GM23338 (cell line): ENCODE measurements at regions not wholly inside any gene's neighbourhood (a gene's known extent, or its start where the extent isn't known, plus 50 kb on each side); places are given as distances from the start of the nearest gene placed in this dataset.
A peak's percentile ranks its signal among the peaks of the same experiment; 100 is the strongest.

ENCODE experiments used
- ATAC-seq: fragments of 200-7000 bp; cut with Tn5 transposase; 3 replicates; pipeline ENCODE4 v1.9.1; 2020
- DNase-seq: peaks from one replicate; pipeline ENCODE4 v3.0.0-alpha.2; 2015; ENCODE audit warnings: low spot score
- H2AFZ ChIP-seq: fragments of 200-600 bp; sonication (generic); 2 replicates; pipeline ENCODE4 v1.8.0; 2016; ENCODE audit warnings: antibody characterized with exemption, mild to moderate bottlenecking, moderate library complexity
- H3F3A ChIP-seq: fragments of 200-600 bp; sonication (generic); replicated peaks from 2 replicates; pipeline ENCODE4 v1.8.0; 2017; ENCODE audit warnings: antibody characterized with exemption, mixed run types, low read depth
- H3K27ac ChIP-seq: fragments of 200-600 bp; sonication (generic); 2 replicates; pipeline ENCODE4 v1.6.1; 2016; ENCODE audit warnings: low read depth
- H3K27me3 ChIP-seq: fragments of 200-600 bp; sonication (generic); 2 replicates; pipeline ENCODE4 v1.8.0; 2016; ENCODE audit warnings: mild to moderate bottlenecking, mixed run types, moderate library complexity; ENCODE audit not compliant: insufficient read depth
- H3K36me3 ChIP-seq: fragments of 200-600 bp; sonication (generic); 2 replicates; pipeline ENCODE4 v1.8.0; 2016; ENCODE audit warnings: mild to moderate bottlenecking; ENCODE audit not compliant: insufficient read depth
- H3K4me1 ChIP-seq: fragments of 200-600 bp; sonication (generic); 2 replicates; pipeline ENCODE4 v1.8.0; 2016; ENCODE audit warnings: mild to moderate bottlenecking, moderate library complexity; ENCODE audit not compliant: insufficient read depth
- H3K4me2 ChIP-seq: fragments of 200-600 bp; sonication (generic); 2 replicates; pipeline ENCODE4 v1.7.1; 2017; ENCODE audit warnings: mixed run types
- H3K4me3 ChIP-seq: fragments of 200-600 bp; sonication (generic); 2 replicates; pipeline ENCODE4 v1.6.1; 2016; ENCODE audit warnings: mixed run types
- H3K79me2 ChIP-seq: fragments of 200-600 bp; sonication (generic); replicated peaks from 2 replicates; pipeline ENCODE4 v1.8.0; 2017; ENCODE audit warnings: mild to moderate bottlenecking; ENCODE audit not compliant: insufficient read depth
- H3K9me2 ChIP-seq: fragments of 200-600 bp; sonication (generic); 2 replicates; pipeline ENCODE4 v1.8.0; 2017; ENCODE audit not compliant: insufficient read depth
- H4K20me1 ChIP-seq: fragments of 200-600 bp; sonication (generic); replicated peaks from 2 replicates; pipeline ENCODE4 v1.8.0; 2017; ENCODE audit warnings: mild to moderate bottlenecking; ENCODE audit not compliant: insufficient read depth
- H3K27ac Mint-ChIP-seq: 2 replicates; pipeline ENCODE4 v1.8.0; 2020; ENCODE audit warnings: inconsistent platforms, mild to moderate bottlenecking, moderate library complexity, mixed read lengths
- H3K27me3 Mint-ChIP-seq: 3 replicates; pipeline ENCODE4 v1.8.0; 2022; ENCODE audit warnings: low read depth, mild to moderate bottlenecking, moderate library complexity, mixed read lengths, inconsistent platforms; ENCODE audit not compliant: insufficient read depth, poor library complexity
- H3K36me3 Mint-ChIP-seq: 3 replicates; pipeline ENCODE4 v1.8.0; 2021; ENCODE audit warnings: low read depth, mild to moderate bottlenecking, inconsistent platforms, moderate library complexity, mixed read lengths
- H3K4me1 Mint-ChIP-seq: 3 replicates; pipeline ENCODE4 v1.8.0; 2020; ENCODE audit warnings: mild to moderate bottlenecking, inconsistent platforms, mixed read lengths
- H3K4me3 Mint-ChIP-seq: 3 replicates; pipeline ENCODE4 v1.8.0; 2021; ENCODE audit warnings: moderate library complexity, mild to moderate bottlenecking, inconsistent platforms, mixed read lengths
- H3K9me3 Mint-ChIP-seq: 3 replicates; pipeline ENCODE4 v1.8.0; 2020; ENCODE audit warnings: moderate library complexity, mild to moderate bottlenecking, inconsistent platforms, mixed read lengths
- NANOG ChIP-seq: IDR thresholded peaks from 2 replicates; pipeline ENCODE4 v1.6.1; 2016; ENCODE audit warnings: antibody characterized with exemption, borderline replicate concordance
- STAT1 ChIP-seq: IDR thresholded peaks from one replicate; pipeline ENCODE4 v1.6.1; 2016; ENCODE audit warnings: antibody characterized with exemption; ENCODE audit not compliant: unreplicated experiment
- ZNF331 ChIP-seq: fragments of 250-450 bp; sonication (Bioruptor Pico); IDR thresholded peaks from 2 replicates; pipeline ENCODE4 v1.5.0; 2020; ENCODE audit warnings: low read depth, mild to moderate bottlenecking, moderate library complexity
- TF ChIP-seq, protein P1 (sequence below): fragments of 250-450 bp; sonication (Bioruptor Pico); IDR thresholded peaks from 2 replicates; pipeline ENCODE4 v1.5.0; 2020; ENCODE audit warnings: mild to moderate bottlenecking, moderate library complexity
- TF ChIP-seq, protein P2 (sequence below), 2 experiments: fragments of 200-600 bp in 1 of 2; sonication (generic) in 1 of 2; conservative IDR thresholded peaks; 2 replicates each; pipeline versions ENCODE4 v1.5.1 to v1.6.1; 2016 to 2017; ENCODE audit warnings: antibody characterized with exemption in 2 of 2, low read depth in 2 of 2, mild to moderate bottlenecking in 2 of 2, moderate library complexity in 1 of 2

DNA sequence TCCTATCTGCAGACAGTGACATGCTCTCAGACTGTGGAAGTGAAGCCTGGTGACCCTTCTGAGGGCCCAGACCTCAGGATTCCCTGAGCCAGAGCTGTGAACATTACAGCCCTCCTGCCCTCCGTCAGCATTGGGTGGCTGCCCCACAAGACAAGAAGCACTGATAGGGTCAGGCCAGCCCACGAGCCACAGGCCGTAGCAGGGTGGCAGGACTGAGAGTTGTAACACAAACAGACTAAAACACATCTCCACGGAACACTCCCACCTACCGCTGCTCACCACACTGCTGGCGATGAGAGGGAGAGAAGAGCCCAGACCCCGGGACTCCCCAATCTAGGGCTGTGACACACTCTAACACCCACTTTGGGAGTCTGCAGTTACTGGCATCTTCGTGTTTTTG, 264.8 kb upstream of the FSIP2 start (continued):
- TF ChIP-seq, protein P1, sequence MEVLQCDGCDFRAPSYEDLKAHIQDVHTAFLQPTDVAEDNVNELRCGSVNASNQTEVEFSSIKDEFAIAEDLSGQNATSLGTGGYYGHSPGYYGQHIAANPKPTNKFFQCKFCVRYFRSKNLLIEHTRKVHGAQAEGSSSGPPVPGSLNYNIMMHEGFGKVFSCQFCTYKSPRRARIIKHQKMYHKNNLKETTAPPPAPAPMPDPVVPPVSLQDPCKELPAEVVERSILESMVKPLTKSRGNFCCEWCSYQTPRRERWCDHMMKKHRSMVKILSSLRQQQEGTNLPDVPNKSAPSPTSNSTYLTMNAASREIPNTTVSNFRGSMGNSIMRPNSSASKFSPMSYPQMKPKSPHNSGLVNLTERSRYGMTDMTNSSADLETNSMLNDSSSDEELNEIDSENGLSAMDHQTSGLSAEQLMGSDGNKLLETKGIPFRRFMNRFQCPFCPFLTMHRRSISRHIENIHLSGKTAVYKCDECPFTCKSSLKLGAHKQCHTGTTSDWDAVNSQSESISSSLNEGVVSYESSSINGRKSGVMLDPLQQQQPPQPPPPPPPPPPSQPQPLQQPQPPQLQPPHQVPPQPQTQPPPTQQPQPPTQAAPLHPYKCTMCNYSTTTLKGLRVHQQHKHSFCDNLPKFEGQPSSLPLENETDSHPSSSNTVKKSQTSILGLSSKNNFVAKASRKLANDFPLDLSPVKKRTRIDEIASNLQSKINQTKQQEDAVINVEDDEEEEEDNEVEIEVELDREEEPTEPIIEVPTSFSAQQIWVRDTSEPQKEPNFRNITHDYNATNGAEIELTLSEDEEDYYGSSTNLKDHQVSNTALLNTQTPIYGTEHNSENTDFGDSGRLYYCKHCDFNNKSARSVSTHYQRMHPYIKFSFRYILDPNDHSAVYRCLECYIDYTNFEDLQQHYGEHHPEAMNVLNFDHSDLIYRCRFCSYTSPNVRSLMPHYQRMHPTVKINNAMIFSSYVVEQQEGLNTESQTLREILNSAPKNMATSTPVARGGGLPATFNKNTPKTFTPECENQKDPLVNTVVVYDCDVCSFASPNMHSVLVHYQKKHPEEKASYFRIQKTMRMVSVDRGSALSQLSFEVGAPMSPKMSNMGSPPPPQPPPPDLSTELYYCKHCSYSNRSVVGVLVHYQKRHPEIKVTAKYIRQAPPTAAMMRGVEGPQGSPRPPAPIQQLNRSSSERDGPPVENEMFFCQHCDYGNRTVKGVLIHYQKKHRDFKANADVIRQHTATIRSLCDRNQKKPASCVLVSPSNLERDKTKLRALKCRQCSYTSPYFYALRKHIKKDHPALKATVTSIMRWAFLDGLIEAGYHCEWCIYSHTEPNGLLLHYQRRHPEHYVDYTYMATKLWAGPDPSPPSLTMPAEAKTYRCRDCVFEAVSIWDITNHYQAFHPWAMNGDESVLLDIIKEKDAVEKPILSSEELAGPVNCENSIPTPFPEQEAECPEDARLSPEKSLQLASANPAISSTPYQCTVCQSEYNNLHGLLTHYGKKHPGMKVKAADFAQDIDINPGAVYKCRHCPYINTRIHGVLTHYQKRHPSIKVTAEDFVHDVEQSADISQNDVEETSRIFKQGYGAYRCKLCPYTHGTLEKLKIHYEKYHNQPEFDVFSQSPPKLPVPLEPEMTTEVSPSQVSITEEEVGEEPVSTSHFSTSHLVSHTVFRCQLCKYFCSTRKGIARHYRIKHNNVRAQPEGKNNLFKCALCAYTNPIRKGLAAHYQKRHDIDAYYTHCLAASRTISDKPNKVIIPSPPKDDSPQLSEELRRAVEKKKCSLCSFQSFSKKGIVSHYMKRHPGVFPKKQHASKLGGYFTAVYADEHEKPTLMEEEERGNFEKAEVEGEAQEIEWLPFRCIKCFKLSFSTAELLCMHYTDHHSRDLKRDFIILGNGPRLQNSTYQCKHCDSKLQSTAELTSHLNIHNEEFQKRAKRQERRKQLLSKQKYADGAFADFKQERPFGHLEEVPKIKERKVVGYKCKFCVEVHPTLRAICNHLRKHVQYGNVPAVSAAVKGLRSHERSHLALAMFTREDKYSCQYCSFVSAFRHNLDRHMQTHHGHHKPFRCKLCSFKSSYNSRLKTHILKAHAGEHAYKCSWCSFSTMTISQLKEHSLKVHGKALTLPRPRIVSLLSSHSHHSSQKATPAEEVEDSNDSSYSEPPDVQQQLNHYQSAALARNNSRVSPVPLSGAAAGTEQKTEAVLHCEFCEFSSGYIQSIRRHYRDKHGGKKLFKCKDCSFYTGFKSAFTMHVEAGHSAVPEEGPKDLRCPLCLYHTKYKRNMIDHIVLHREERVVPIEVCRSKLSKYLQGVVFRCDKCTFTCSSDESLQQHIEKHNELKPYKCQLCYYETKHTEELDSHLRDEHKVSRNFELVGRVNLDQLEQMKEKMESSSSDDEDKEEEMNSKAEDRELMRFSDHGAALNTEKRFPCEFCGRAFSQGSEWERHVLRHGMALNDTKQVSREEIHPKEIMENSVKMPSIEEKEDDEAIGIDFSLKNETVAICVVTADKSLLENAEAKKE (CRISPR knock-in tag), result no peak
- TF ChIP-seq ZNF331 (CRISPR knock-in tag) (no peak), STAT1 (no peak)

DNA sequence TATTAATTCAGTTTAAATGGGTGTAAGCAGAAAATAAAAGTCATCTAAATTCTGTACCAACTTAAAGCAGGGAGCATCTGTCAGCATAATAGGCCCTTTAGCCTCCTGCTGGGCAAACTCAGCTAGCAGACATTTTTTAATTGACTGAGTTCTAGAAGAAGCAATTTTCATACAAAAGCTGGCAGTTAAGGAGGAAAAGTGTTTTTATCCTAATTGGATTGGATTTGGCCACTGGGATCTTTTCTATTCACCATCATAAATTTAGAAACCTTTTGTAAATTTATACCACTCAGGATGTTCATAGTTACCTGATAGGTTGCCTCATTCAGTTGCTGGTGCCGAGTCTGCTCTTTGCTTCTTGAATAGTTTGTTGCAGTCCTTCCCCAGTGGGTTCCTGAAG, 262.7 kb upstream of the FSIP2 start:
- Histone ChIP-seq H3K36me3 (no peaks in the 10 kb centered on the region), H3K4me1 (peaks cover 34% of the 10 kb centered on the region), H3K27ac (peak overlapping the region; percentile 34; the same call in 1 of the 2 replicates), H3K4me2 (peak overlapping the region; percentile 55; the same call in 1 of the 2 replicates), H4K20me1 (no peaks in the 10 kb centered on the region), H3K27me3 (no peaks in the 10 kb centered on the region), H3K9me2 (no peaks in the 10 kb centered on the region), H2AFZ (no peak overlapping the region), H3F3A (0 out of 2 replicates have a peak, but pooled peaks cover 3% of the 10 kb centered on the region), H3K4me3 (no peak overlapping the region), H3K79me2 (no peaks in the 10 kb centered on the region)
- H3K27me3 Mint-ChIP-seq, result no peaks in the 10 kb centered on the region
- peaks cover 11% of the 10 kb centered on the region; the same call in 2 of the 3 replicates for H3K9me3 Mint-ChIP-seq
- ATAC-seq (peak; percentile 34; the same call in 1 of the 3 replicates), DNase-seq (peak; percentile 42)
- no peak overlapping the region for H3K4me3 Mint-ChIP-seq
- H3K27ac Mint-ChIP-seq, result no peak overlapping the region
- H3K4me1 Mint-ChIP-seq, result peaks cover 27% of the 10 kb centered on the region
- peak; percentile 47; the same call in 1 of the 2 replicates for TF ChIP-seq NANOG
- TF ChIP-seq, protein P2, sequence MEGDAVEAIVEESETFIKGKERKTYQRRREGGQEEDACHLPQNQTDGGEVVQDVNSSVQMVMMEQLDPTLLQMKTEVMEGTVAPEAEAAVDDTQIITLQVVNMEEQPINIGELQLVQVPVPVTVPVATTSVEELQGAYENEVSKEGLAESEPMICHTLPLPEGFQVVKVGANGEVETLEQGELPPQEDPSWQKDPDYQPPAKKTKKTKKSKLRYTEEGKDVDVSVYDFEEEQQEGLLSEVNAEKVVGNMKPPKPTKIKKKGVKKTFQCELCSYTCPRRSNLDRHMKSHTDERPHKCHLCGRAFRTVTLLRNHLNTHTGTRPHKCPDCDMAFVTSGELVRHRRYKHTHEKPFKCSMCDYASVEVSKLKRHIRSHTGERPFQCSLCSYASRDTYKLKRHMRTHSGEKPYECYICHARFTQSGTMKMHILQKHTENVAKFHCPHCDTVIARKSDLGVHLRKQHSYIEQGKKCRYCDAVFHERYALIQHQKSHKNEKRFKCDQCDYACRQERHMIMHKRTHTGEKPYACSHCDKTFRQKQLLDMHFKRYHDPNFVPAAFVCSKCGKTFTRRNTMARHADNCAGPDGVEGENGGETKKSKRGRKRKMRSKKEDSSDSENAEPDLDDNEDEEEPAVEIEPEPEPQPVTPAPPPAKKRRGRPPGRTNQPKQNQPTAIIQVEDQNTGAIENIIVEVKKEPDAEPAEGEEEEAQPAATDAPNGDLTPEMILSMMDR (conservative IDR thresholded peaks at IDR 0.05; ENCODE audit: low read depth in 2 of 2), result 0 out of 4 replicates have a peak, but pooled peaks of 1 of the 2 experiments have one; percentile 21
- TF ChIP-seq ZNF331 (CRISPR knock-in tag), result no peak
- peaks cover 12% of the 10 kb centered on the region for H3K36me3 Mint-ChIP-seq
